ENCODE measurements at regions not wholly inside any gene's neighbourhood (a gene's known extent, or its start where the extent isn't known, plus 50 kb on each side); places are given as distances from the start of the nearest gene placed in this dataset.

DNA sequence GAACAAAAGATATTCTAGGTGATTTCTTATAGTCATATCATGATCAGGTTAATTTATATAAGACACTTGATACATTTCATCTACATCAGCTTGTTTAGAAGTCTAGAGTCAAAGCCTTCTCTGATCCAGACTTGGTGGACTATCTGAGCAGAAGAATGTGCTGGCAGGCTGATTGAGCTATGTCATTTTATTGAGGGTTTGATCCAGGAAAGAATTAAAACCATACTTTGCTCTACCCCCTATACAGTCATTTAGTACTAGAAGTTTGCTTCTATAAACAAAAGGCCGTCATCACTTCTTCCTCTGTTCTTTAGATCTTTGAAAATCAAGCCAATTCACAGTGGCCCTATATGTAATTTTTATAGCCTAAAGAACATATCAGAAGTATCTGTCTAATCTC is 173.1 kb upstream of the PITX2 start:
- Histone ChIP-seq H3K4me1 (ENCODE audit: low read length) (peaks cover 3% of the 10 kb centered on the region; the same call in 1 of the 2 replicates), H4K20me1 (ENCODE audit: insufficient read depth, low read depth, low read length) (no peaks in the 10 kb centered on the region), H3K27me3 (ENCODE audit: low read length) (no peaks in the 10 kb centered on the region), H3K9ac (ENCODE audit: low read length) (no peak overlapping the region), H3K27ac (ENCODE audit: low read length) (no peak overlapping the region), H3K4me3 (ENCODE audit: low read length) (no peak overlapping the region), H3K79me2 (ENCODE audit: low read length) (no peaks in the 10 kb centered on the region), H3K9me2 (replicated peaks; ENCODE audit: insufficient read depth, low read length) (no peaks in the 10 kb centered on the region), H3K36me3 (ENCODE audit: insufficient read depth, low read length) (no peaks in the 10 kb centered on the region), H3K9me3 (ENCODE audit: low read length) (no peaks in the 10 kb centered on the region), H3K4me2 (ENCODE audit: low read depth, low read length, poor library complexity, severe bottlenecking) (no peak overlapping the region), H2AFZ (ENCODE audit: low read length) (no peak overlapping the region)
- DNase-seq, result no peak

GRCh38 chr4:110797486-110797885 is 174.6 kb upstream of the PITX2 start:
- Histone ChIP-seq H3K27me3 (ENCODE audit: low read length) (no peaks in the 10 kb centered on the region), H3K4me1 (ENCODE audit: low read length) (peaks cover 3% of the 10 kb centered on the region; the same call in 1 of the 2 replicates), H3K4me3 (ENCODE audit: low read length) (no peak overlapping the region), H3K36me3 (ENCODE audit: insufficient read depth, low read length) (no peaks in the 10 kb centered on the region), H2AFZ (ENCODE audit: low read length) (no peak overlapping the region), H3K27ac (ENCODE audit: low read length) (no peak overlapping the region), H3K9me3 (ENCODE audit: low read length) (no peaks in the 10 kb centered on the region), H4K20me1 (ENCODE audit: insufficient read depth, low read depth, low read length) (no peaks in the 10 kb centered on the region), H3K79me2 (ENCODE audit: low read length) (no peaks in the 10 kb centered on the region), H3K4me2 (ENCODE audit: low read depth, low read length, poor library complexity, severe bottlenecking) (no peak overlapping the region), H3K9ac (ENCODE audit: low read length) (no peak overlapping the region), H3K9me2 (replicated peaks; ENCODE audit: insufficient read depth, low read length) (no peaks in the 10 kb centered on the region)
- DNase-seq, result no peak

DNA sequence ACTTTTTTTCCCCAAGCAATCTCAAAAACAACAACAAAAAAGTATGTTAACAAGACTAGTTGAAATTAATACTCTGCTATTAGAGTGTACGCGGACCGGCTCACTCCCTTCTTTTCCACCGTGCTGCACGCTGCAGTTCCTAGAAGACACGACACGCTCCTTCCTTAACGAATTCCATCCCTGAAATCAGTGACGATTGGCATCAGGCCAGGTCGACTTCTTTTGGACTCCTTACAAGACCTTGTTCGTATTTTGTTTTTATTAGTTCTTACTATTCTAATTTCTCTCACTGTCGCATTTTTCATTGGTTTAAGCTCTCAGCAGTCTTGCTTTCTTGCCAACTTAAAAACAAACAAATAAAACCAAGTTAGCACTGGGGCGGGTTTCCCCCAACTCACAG is 175.8 kb upstream of the PITX2 start:
- Histone ChIP-seq H3K4me3 (ENCODE audit: low read length) (no peak overlapping the region), H3K9ac (ENCODE audit: low read length) (no peak overlapping the region), H3K9me3 (ENCODE audit: low read length) (no peaks in the 10 kb centered on the region), H3K9me2 (replicated peaks; ENCODE audit: insufficient read depth, low read length) (no peaks in the 10 kb centered on the region), H3K4me1 (ENCODE audit: low read length) (peaks cover 3% of the 10 kb centered on the region; the same call in 1 of the 2 replicates), H3K4me2 (ENCODE audit: low read depth, low read length, poor library complexity, severe bottlenecking) (no peak overlapping the region), H3K27ac (ENCODE audit: low read length) (no peak overlapping the region), H3K79me2 (ENCODE audit: low read length) (no peaks in the 10 kb centered on the region), H2AFZ (ENCODE audit: low read length) (no peak overlapping the region), H3K27me3 (ENCODE audit: low read length) (no peaks in the 10 kb centered on the region), H3K36me3 (ENCODE audit: insufficient read depth, low read length) (no peaks in the 10 kb centered on the region), H4K20me1 (ENCODE audit: insufficient read depth, low read depth, low read length) (no peaks in the 10 kb centered on the region)
- no peak for DNase-seq

DNA sequence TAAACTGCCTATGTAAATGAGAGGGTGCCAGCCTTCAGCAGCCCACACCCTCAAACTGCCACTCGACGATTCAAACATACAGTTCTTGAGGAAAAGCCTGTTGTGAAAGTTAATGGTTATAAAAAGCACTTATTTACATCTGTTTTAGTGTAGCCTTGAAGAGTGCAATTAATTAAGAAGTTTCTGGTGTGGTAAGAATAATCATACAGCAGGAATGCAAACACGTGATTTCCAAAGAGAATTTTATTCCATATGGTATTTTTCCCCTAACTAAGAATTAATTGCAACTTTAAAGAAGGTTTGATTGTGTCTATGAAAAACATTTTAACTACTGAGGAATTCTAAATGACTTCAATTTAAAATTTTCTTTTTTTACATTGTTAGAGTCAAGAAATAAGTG is 176.3 kb upstream of the PITX2 start:
- Histone ChIP-seq H4K20me1 (ENCODE audit: insufficient read depth, low read depth, low read length) (no peaks in the 10 kb centered on the region), H3K4me1 (ENCODE audit: low read length) (peaks cover 3% of the 10 kb centered on the region; the same call in 1 of the 2 replicates), H3K9ac (ENCODE audit: low read length) (no peak overlapping the region), H3K4me3 (ENCODE audit: low read length) (no peak overlapping the region), H3K4me2 (ENCODE audit: low read depth, low read length, poor library complexity, severe bottlenecking) (no peak overlapping the region), H3K79me2 (ENCODE audit: low read length) (no peaks in the 10 kb centered on the region), H3K27ac (ENCODE audit: low read length) (no peak overlapping the region), H3K9me3 (ENCODE audit: low read length) (no peaks in the 10 kb centered on the region), H3K36me3 (ENCODE audit: insufficient read depth, low read length) (no peaks in the 10 kb centered on the region), H3K9me2 (replicated peaks; ENCODE audit: insufficient read depth, low read length) (no peaks in the 10 kb centered on the region), H2AFZ (ENCODE audit: low read length) (no peak overlapping the region), H3K27me3 (ENCODE audit: low read length) (no peaks in the 10 kb centered on the region)
- DNase-seq, result no peak

GRCh38 chr4:110801591-110801990 is 178.7 kb upstream of the PITX2 start:
- Histone ChIP-seq H3K9me2 (replicated peaks; ENCODE audit: insufficient read depth, low read length) (no peaks in the 10 kb centered on the region), H3K27ac (ENCODE audit: low read length) (no peak overlapping the region), H2AFZ (ENCODE audit: low read length) (no peak overlapping the region), H3K9ac (ENCODE audit: low read length) (no peak overlapping the region), H3K4me3 (ENCODE audit: low read length) (no peak overlapping the region), H4K20me1 (ENCODE audit: insufficient read depth, low read depth, low read length) (no peaks in the 10 kb centered on the region), H3K4me1 (ENCODE audit: low read length) (peaks cover 3% of the 10 kb centered on the region; the same call in 1 of the 2 replicates), H3K79me2 (ENCODE audit: low read length) (no peaks in the 10 kb centered on the region), H3K36me3 (ENCODE audit: insufficient read depth, low read length) (no peaks in the 10 kb centered on the region), H3K27me3 (ENCODE audit: low read length) (no peaks in the 10 kb centered on the region), H3K4me2 (ENCODE audit: low read depth, low read length, poor library complexity, severe bottlenecking) (no peak overlapping the region), H3K9me3 (ENCODE audit: low read length) (no peaks in the 10 kb centered on the region)
- no peak for DNase-seq

- Histone ChIP-seq H2AFZ (ENCODE audit: low read length) (no peak overlapping the region), H3K27ac (ENCODE audit: low read length) (no peak overlapping the region), H3K9me2 (replicated peaks; ENCODE audit: insufficient read depth, low read length) (no peaks in the 10 kb centered on the region), H3K36me3 (ENCODE audit: insufficient read depth, low read length) (no peaks in the 10 kb centered on the region), H3K79me2 (ENCODE audit: low read length) (no peaks in the 10 kb centered on the region), H3K9ac (ENCODE audit: low read length) (no peak overlapping the region), H3K4me3 (ENCODE audit: low read length) (no peak overlapping the region), H4K20me1 (ENCODE audit: insufficient read depth, low read depth, low read length) (no peaks in the 10 kb centered on the region), H3K4me1 (ENCODE audit: low read length) (no peaks in the 10 kb centered on the region), H3K27me3 (ENCODE audit: low read length) (no peaks in the 10 kb centered on the region), H3K4me2 (ENCODE audit: low read depth, low read length, poor library complexity, severe bottlenecking) (no peak overlapping the region), H3K9me3 (ENCODE audit: low read length) (no peaks in the 10 kb centered on the region)
- DNase-seq, result no peak
Observed at GRCh38 chr4:110808351-110808878, 185.5 kb upstream of the PITX2 start.

GRCh38 chr4:110815950-110816349 is 193.1 kb upstream of the PITX2 start:
- H3K36me3 ChIP-seq (ENCODE audit: insufficient read depth, low read length), result no peaks in the 10 kb centered on the region
- no peak overlapping the region for H3K4me2 ChIP-seq (ENCODE audit: low read depth, low read length, poor library complexity, severe bottlenecking)
- no peak overlapping the region for H2AFZ ChIP-seq (ENCODE audit: low read length)
- H4K20me1 ChIP-seq (ENCODE audit: insufficient read depth, low read depth, low read length), result no peaks in the 10 kb centered on the region
- H3K9me2 ChIP-seq (replicated peaks; ENCODE audit: insufficient read depth, low read length), result no peaks in the 10 kb centered on the region
- H3K27me3 ChIP-seq (ENCODE audit: low read length), result no peaks in the 10 kb centered on the region
- no peak for DNase-seq
- no peak overlapping the region for H3K9ac ChIP-seq (ENCODE audit: low read length)
- H3K9me3 ChIP-seq (ENCODE audit: low read length), result no peaks in the 10 kb centered on the region
- H3K27ac ChIP-seq (ENCODE audit: low read length), result no peak overlapping the region
- H3K79me2 ChIP-seq (ENCODE audit: low read length), result no peaks in the 10 kb centered on the region
- H3K4me1 ChIP-seq (ENCODE audit: low read length), result no peaks in the 10 kb centered on the region
- H3K4me3 ChIP-seq (ENCODE audit: low read length), result no peak overlapping the region

- no peak overlapping the region for H3K9ac ChIP-seq (ENCODE audit: low read length)
- no peak overlapping the region for H3K4me2 ChIP-seq (ENCODE audit: low read depth, low read length, poor library complexity, severe bottlenecking)
- no peaks in the 10 kb centered on the region for H3K27me3 ChIP-seq (ENCODE audit: low read length)
- DNase-seq, result no peak
- H3K4me3 ChIP-seq (ENCODE audit: low read length), result no peak overlapping the region
- H4K20me1 ChIP-seq (ENCODE audit: insufficient read depth, low read depth, low read length), result no peaks in the 10 kb centered on the region
- H2AFZ ChIP-seq (ENCODE audit: low read length), result no peak overlapping the region
- H3K79me2 ChIP-seq (ENCODE audit: low read length), result no peaks in the 10 kb centered on the region
- no peaks in the 10 kb centered on the region for H3K9me2 ChIP-seq (replicated peaks; ENCODE audit: insufficient read depth, low read length)
- H3K4me1 ChIP-seq (ENCODE audit: low read length), result no peaks in the 10 kb centered on the region
- no peak overlapping the region for H3K27ac ChIP-seq (ENCODE audit: low read length)
- H3K36me3 ChIP-seq (ENCODE audit: insufficient read depth, low read length), result no peaks in the 10 kb centered on the region
- no peaks in the 10 kb centered on the region for H3K9me3 ChIP-seq (ENCODE audit: low read length)
Observed at GRCh38 chr4:110816367-110816766, 193.5 kb upstream of the PITX2 start.

DNA sequence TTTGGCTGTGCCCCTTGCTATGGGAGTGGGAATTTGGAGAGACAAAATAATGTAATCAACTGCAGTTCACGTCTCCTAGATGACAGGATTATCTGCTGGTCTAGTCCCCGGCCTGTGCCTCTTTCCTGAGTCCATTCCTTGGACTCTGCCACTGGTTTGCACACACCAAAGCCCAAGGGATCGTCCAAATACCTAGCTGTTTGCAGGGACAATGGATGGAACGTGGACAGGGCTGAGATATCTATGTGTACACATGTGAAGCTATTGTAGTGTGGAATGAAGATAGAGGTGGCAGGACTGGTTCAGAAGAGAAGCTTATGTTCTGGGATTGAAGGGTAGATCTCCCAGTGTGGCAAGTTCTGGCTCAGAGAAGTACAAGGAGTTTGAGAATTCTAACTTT is 198.3 kb upstream of the PITX2 start:
- H2AFZ ChIP-seq (ENCODE audit: low read length), result no peak overlapping the region
- no peaks in the 10 kb centered on the region for H3K9me2 ChIP-seq (replicated peaks; ENCODE audit: insufficient read depth, low read length)
- no peaks in the 10 kb centered on the region for H3K79me2 ChIP-seq (ENCODE audit: low read length)
- no peaks in the 10 kb centered on the region for H3K4me1 ChIP-seq (ENCODE audit: low read length)
- no peaks in the 10 kb centered on the region for H3K9me3 ChIP-seq (ENCODE audit: low read length)
- no peak overlapping the region for H3K4me2 ChIP-seq (ENCODE audit: low read depth, low read length, poor library complexity, severe bottlenecking)
- H3K27me3 ChIP-seq (ENCODE audit: low read length), result no peaks in the 10 kb centered on the region
- H3K27ac ChIP-seq (ENCODE audit: low read length), result no peak overlapping the region
- no peaks in the 10 kb centered on the region for H3K36me3 ChIP-seq (ENCODE audit: insufficient read depth, low read length)
- no peak overlapping the region for H3K4me3 ChIP-seq (ENCODE audit: low read length)
- no peak for DNase-seq
- H4K20me1 ChIP-seq (ENCODE audit: insufficient read depth, low read depth, low read length), result no peaks in the 10 kb centered on the region
- no peak overlapping the region for H3K9ac ChIP-seq (ENCODE audit: low read length)

All from Karpas-422 (cell line).